Stimulated activated CD4-positive, alpha-beta T cell treated with anti-CD3 and anti-CD28 coated beads, Interleukin-2, amount 100 ng/mL, for 48 hours (primary cell): ENCODE measurements at regions not wholly inside any gene's neighbourhood (a gene's known extent, or its start where the extent isn't known, plus 50 kb on each side); places are given as distances from the start of the nearest gene placed in this dataset.

Source experiments
- DNase-seq, 2 donors: peaks; one replicate each; pipeline ENCODE4 v3.0.0-alpha.2; 2020

GRCh38 chr2:6213056-6213780, 521.0 kb downstream of the SOX11 start:
- DNase-seq = no peak

- no peak for DNase-seq
These were observed 522.3 kb downstream of the SOX11 start for GRCh38 chr2:6214471-6214870.

- no peak for DNase-seq
These were observed 522.9 kb downstream of the SOX11 start for GRCh38 chr2:6215053-6215452.

- no peak for DNase-seq
These were observed 524.0 kb downstream of the SOX11 start for GRCh38 chr2:6216234-6216633.

GRCh38 chr2:6218926-6219325, 526.7 kb downstream of the SOX11 start:
- no peak for DNase-seq

- DNase-seq = no peak
These were observed 527.7 kb downstream of the SOX11 start for GRCh38 chr2:6219906-6220305.

GRCh38 chr2:6222296-6222695, 530.1 kb downstream of the SOX11 start:
- DNase-seq = no peak

- no peak for DNase-seq
These were observed 532.1 kb downstream of the SOX11 start for GRCh38 chr2:6224267-6224666.

GRCh38 chr2:6228251-6228650, 536.1 kb downstream of the SOX11 start:
- DNase-seq = no peak

- DNase-seq = no peak
These were observed 539.0 kb downstream of the SOX11 start for GRCh38 chr2:6231166-6231565.

GRCh38 chr2:6233993-6234392, 541.8 kb downstream of the SOX11 start:
- no peak for DNase-seq

- DNase-seq = no peak
These were observed 542.5 kb downstream of the SOX11 start for GRCh38 chr2:6234702-6235101.

GRCh38 chr2:6236317-6236716, 544.1 kb downstream of the SOX11 start:
- DNase-seq = no peak

- DNase-seq = no peak
These were observed 545.0 kb downstream of the SOX11 start for GRCh38 chr2:6237039-6237660.

GRCh38 chr2:6249557-6249956, 557.4 kb downstream of the SOX11 start:
- DNase-seq = no peak

GRCh38 chr2:6254441-6254840, 562.3 kb downstream of the SOX11 start:
- DNase-seq = no peak

GRCh38 chr2:6264198-6264597, 572.0 kb downstream of the SOX11 start:
- DNase-seq = no peak

GRCh38 chr2:6281524-6281923, 584.2 kb downstream of the CMPK2 start:
- DNase-seq = no peak

- DNase-seq = no peak
These were observed 582.4 kb downstream of the CMPK2 start for GRCh38 chr2:6283259-6283658.

- no peak for DNase-seq
These were observed 578.3 kb downstream of the CMPK2 start for GRCh38 chr2:6287406-6287805.

- no peak for DNase-seq
These were observed 576.9 kb downstream of the CMPK2 start for GRCh38 chr2:6288791-6289190.

GRCh38 chr2:6290217-6291015, 575.3 kb downstream of the CMPK2 start:
- no peak for DNase-seq

- DNase-seq = no peak
These were observed 570.9 kb downstream of the CMPK2 start for GRCh38 chr2:6294791-6295190.

GRCh38 chr2:6297238-6297637, 568.5 kb downstream of the CMPK2 start:
- DNase-seq = no peak
